ENCODE measurements at regions not wholly inside any gene's neighbourhood (a gene's known extent, or its start where the extent isn't known, plus 50 kb on each side); places are given as distances from the start of the nearest gene placed in this dataset.
"Not testable (repeated sequence)": the region's sequence is repeated elsewhere in the genome, so short reads cannot be mapped to it uniquely, and the experiment has no call there.

DNA sequence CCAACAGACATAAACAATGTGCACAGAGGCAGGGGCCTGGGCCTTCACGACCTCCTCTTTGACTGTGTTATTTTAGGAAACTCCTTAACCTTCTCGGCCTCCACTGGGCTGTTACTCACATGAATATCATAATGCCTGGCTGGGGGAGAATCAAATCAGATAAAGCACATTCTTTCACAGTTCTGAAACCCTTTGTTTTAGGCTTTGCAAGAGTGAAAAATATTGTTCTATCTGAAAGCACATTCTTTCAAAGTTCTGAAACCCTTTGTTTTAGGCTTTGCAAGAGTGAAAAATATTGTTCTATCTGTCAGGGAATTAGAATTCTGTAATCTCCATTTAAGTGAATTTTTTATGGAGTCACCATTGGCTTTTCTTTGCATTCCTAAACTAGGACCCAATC is 50.7 kb upstream of the SYNDIG1 start:
- DNase-seq (ENCODE audit: low read depth), result no peak

DNA sequence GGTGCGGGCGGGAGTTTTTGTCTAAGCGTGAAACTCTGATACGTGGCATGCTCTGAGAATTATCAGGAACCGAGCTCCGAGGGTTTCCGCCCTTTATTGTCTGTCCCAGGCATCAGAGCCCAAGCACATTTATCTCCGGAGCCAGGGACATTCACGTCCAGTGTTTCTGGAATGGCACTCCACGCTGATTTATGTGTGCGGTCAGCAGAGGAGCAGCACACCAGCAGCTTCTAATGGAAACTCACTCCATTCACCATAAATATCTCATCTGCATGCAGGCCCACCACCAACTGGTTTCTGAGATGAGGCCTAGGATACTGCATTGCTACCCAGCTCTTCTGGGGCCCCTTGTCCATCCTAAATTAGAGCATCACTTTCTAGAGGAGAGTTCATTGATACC is 51.9 kb upstream of the SYNDIG1 start:
- DNase-seq (ENCODE audit: low read depth), result no peak

DNA sequence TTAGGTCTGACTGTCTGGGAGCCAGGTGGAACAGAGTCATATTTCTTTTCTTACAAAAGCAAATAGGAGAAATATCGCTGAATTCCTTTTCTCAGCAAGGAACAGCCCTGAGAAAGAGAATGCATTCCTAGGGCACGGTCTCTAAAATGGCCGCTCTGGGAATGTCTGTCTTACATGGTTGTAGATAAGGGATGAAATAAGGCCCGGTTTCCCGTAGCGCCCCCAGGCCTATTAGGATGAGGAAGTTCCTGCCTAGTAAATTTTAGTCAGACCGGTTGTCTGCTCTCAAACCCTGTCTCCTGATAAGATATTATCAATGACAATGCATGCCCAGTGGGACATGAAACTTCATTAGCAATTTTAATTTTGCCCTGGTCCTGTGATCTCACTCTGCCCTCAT is 54.0 kb upstream of the SYNDIG1 start:
- DNase-seq (ENCODE audit: low read depth), result not testable (repeated sequence)

DNA sequence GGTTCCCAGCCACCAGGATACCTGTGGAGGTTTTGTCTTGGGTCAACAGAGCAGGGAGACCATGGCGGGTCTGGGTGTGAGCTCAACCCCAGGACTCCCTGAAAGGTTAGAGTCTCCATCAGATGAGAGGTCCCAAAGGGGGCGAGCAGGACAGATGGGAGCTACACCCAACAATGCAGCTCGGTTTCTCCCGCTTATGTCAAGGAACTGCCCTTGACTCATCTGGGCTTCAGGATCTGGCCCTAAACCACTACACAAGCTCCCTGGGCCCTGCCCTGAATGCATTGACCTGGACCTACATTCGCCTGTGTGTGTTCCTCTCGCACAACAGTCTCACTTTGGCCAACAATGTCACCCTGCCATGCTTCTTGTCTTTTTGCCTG is 57.6 kb upstream of the SYNDIG1 start:
- no peak for DNase-seq (ENCODE audit: low read depth)

GRCh38 chr20:24411003-24411833 is 58.2 kb upstream of the SYNDIG1 start:
- no peak for DNase-seq (ENCODE audit: low read depth)

- no peak for DNase-seq (ENCODE audit: low read depth)
Measured at GRCh38 chr20:24407151-24407550, 62.3 kb upstream of the SYNDIG1 start.

- DNase-seq (ENCODE audit: low read depth), result no peak
Measured at GRCh38 chr20:24406750-24407149, 62.7 kb upstream of the SYNDIG1 start.

DNA sequence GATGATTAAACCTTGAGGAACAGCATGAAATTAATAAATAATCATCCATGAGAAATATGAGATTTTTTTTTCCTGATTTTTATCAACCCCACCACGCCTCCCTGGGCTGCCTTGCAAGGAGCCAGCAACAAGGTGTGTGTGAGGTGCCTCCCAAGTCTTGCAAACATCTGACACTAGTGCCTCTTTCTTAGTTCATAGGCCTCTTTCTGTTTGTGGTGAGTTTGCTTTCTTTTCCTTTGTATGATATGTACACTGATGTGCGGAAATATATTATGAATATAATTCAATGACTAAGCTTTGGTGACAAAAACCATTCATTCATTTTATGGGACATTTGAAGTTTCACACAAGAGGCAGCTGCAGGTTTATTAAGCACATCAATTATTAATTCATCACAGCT is 63.2 kb upstream of the SYNDIG1 start:
- DNase-seq (ENCODE audit: low read depth), result no peak

GRCh38 chr20:24405810-24406209 is 63.6 kb upstream of the SYNDIG1 start:
- DNase-seq (ENCODE audit: low read depth), result no peak

DNA sequence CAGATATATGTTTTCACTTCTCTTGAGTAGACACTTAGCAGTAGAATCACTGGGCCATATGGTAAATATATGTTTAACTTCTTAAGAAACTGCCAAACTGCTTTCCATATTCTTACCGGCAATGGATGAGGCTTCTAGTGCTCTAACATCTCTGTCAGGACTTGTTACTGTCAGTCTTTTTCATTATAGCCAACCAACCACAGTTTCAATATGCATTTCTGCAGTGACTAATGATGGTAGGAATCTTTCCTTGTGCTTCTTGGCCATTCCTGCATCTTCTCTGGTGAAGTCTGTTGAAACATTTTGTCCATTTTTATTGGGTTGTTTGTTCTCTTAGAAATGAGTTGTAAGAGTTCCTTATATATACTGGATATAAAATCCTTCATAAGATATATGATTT is 66.0 kb upstream of the SYNDIG1 start:
- peak; percentile 16 for DNase-seq (ENCODE audit: low read depth)

DNA sequence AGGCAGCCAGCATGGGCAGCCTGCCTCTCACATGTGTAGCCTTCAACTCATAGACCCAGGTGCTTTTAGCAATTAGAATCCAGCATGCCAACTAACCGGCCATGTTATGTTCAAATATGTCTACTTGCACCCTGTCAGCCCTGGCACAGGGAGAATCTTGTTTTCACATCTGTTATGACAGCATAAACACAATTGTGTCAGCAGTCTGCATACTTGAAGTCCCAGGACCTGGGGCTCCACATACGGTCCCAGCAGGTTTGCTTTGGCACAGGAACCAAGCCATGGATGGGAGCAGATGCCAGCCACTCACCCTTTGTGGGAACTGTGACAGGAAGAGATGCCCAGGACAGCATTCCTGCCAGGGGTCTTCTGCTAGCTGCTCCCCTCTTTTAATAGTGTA is 67.2 kb upstream of the SYNDIG1 start:
- DNase-seq (ENCODE audit: low read depth), result no peak

GRCh38 chr20:24395151-24395550 is 74.3 kb upstream of the SYNDIG1 start:
- no peak for DNase-seq (ENCODE audit: low read depth)

GRCh38 chr20:24393903-24394302 is 75.5 kb upstream of the SYNDIG1 start:
- no peak for DNase-seq (ENCODE audit: low read depth)

GRCh38 chr20:24392612-24393011 is 76.8 kb upstream of the SYNDIG1 start:
- no peak for DNase-seq (ENCODE audit: low read depth)

- no peak for DNase-seq (ENCODE audit: low read depth)
Measured at GRCh38 chr20:24389686-24390085, 79.7 kb upstream of the SYNDIG1 start.

DNA sequence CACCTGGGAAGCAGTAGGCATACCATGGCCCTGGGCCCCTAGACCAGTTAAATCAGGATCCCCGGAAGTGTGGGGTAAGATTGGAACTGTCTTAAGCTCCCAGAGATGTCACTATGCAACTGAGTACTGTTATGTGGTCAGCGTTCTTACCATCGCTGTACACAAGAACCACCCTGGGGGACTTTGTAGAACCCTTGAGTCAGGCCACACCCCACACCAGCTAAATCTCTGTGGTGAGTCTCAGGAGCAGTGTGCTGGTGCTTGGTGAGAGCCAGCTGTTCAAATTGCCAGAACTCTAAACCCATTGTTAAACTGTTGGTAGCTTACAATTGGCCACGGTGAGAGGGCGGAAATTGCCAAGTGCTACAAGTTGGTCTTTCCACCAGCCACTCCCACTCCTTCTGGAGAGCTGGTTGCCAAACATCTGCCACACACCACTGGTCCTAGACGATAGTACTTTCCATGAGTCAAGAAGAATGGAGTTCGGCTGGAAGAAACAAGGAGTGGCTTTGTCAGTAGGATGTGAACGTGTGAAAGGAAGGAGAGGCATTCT is 80.5 kb upstream of the SYNDIG1 start:
- DNase-seq (ENCODE audit: low read depth), result no peak

- no peak for DNase-seq (ENCODE audit: low read depth)
Measured at GRCh38 chr20:24385547-24385946, 83.9 kb upstream of the SYNDIG1 start.

GRCh38 chr20:24384865-24385264 is 84.6 kb upstream of the SYNDIG1 start:
- no peak for DNase-seq (ENCODE audit: low read depth)

GRCh38 chr20:24382743-24383142 is 86.7 kb upstream of the SYNDIG1 start:
- no peak for DNase-seq (ENCODE audit: low read depth)

- no peak for DNase-seq (ENCODE audit: low read depth)
Measured at GRCh38 chr20:24382331-24382730, 87.1 kb upstream of the SYNDIG1 start.

- no peak for DNase-seq (ENCODE audit: low read depth)
Measured at GRCh38 chr20:24381886-24382285, 87.5 kb upstream of the SYNDIG1 start.

GRCh38 chr20:24379484-24379927 is 89.9 kb upstream of the SYNDIG1 start:
- DNase-seq (ENCODE audit: low read depth), result peak; percentile 71

- DNase-seq (ENCODE audit: low read depth), result no peak
Measured at GRCh38 chr20:24378661-24379483, 90.6 kb upstream of the SYNDIG1 start.

Measured in EH (cell line).